Trophoblast cell (in vitro differentiated cells and primary cell): ENCODE measurements at regions not wholly inside any gene's neighbourhood (a gene's known extent, or its start where the extent isn't known, plus 50 kb on each side); places are given as distances from the start of the nearest gene placed in this dataset.
A peak's percentile ranks its signal among the peaks of the same experiment; 100 is the strongest.

Experiments used
- DNase-seq, 2 donors: peaks; one replicate each; pipeline ENCODE4 v3.0.0-alpha.2; 2016
- H2AFZ ChIP-seq: 2 replicates; pipeline ENCODE4 v1.6.1; 2013; ENCODE audit warnings: low read length, moderate library complexity, mild to moderate bottlenecking; ENCODE audit not compliant: insufficient read depth, poor library complexity
- H2AK5ac ChIP-seq: 2 replicates; pipeline ENCODE4 v1.6.1; 2013; ENCODE audit warnings: mild to moderate bottlenecking, low read length
- H2BK120ac ChIP-seq: 2 replicates; pipeline ENCODE4 v1.6.1; 2013; ENCODE audit warnings: low read length, mild to moderate bottlenecking, moderate library complexity; ENCODE audit not compliant: insufficient read depth, poor library complexity
- H2BK12ac ChIP-seq: 2 replicates; pipeline ENCODE4 v1.6.1; 2013; ENCODE audit warnings: mild to moderate bottlenecking, low read length, moderate library complexity
- H2BK5ac ChIP-seq: 2 replicates; pipeline ENCODE4 v1.6.1; 2013; ENCODE audit warnings: low read length, low read depth, moderate library complexity, mild to moderate bottlenecking; ENCODE audit not compliant: poor library complexity
- H3K14ac ChIP-seq: 2 replicates; pipeline ENCODE4 v1.6.1; 2013; ENCODE audit warnings: mild to moderate bottlenecking, low read length
- H3K18ac ChIP-seq: 2 replicates; pipeline ENCODE4 v1.6.1; 2013; ENCODE audit warnings: mild to moderate bottlenecking, low read length
- H3K23ac ChIP-seq: 2 replicates; pipeline ENCODE4 v1.6.1; 2013; ENCODE audit warnings: low read length
- H3K27ac ChIP-seq: 2 replicates; pipeline ENCODE4 v1.5.1; 2013; ENCODE audit warnings: low read depth, mild to moderate bottlenecking, inconsistent platforms, low read length, moderate library complexity
- H3K27me3 ChIP-seq: 2 replicates; pipeline ENCODE4 v1.6.1; 2013; ENCODE audit warnings: inconsistent platforms, mild to moderate bottlenecking, low read length, moderate library complexity; ENCODE audit not compliant: insufficient read depth
- H3K36me3 ChIP-seq, 2 experiments: 1 replicate in 1 of 2; 2 replicates in 1 of 2; pipeline ENCODE4 v1.6.1; 2013; ENCODE audit warnings: low read length in 2 of 2, mild to moderate bottlenecking in 2 of 2, moderate library complexity in 1 of 2; ENCODE audit not compliant: insufficient read depth in 2 of 2, control insufficient read depth in 1 of 2
- H3K4ac ChIP-seq: 2 replicates; pipeline ENCODE4 v1.6.1; 2013; ENCODE audit warnings: low read depth, mild to moderate bottlenecking, low read length, moderate library complexity
- H3K4me1 ChIP-seq, 2 experiments: 1 replicate in 1 of 2; 2 replicates in 1 of 2; pipeline ENCODE4 v1.6.1; 2013; ENCODE audit warnings: low read length in 2 of 2, mild to moderate bottlenecking in 2 of 2, moderate library complexity in 1 of 2; ENCODE audit not compliant: insufficient read depth in 2 of 2, control insufficient read depth in 1 of 2
- H3K4me2 ChIP-seq: 2 replicates; pipeline ENCODE4 v1.6.1; 2013; ENCODE audit warnings: inconsistent platforms, mild to moderate bottlenecking, low read length, moderate library complexity
- H3K4me3 ChIP-seq: 2 replicates; pipeline ENCODE4 v1.5.1; 2013; ENCODE audit warnings: mild to moderate bottlenecking, low read depth, low read length, inconsistent platforms
- H3K79me1 ChIP-seq: one replicate; pipeline ENCODE4 v1.6.1; 2013; ENCODE audit warnings: low read length
- H3K79me2 ChIP-seq: 2 replicates; pipeline ENCODE4 v1.6.1; 2013; ENCODE audit warnings: low read length, mild to moderate bottlenecking; ENCODE audit not compliant: control insufficient read depth, insufficient read depth, poor library complexity
- H3K9ac ChIP-seq: 2 replicates; pipeline ENCODE4 v1.6.1; 2013; ENCODE audit warnings: mild to moderate bottlenecking, low read length
- H3K9me3 ChIP-seq: 2 replicates; pipeline ENCODE4 v1.6.1; 2013; ENCODE audit warnings: low read depth, mild to moderate bottlenecking, control low read depth, inconsistent platforms, low read length; ENCODE audit not compliant: insufficient read depth
- H4K12ac ChIP-seq: 2 replicates; pipeline ENCODE4 v1.6.1; 2013; ENCODE audit warnings: low read depth, mild to moderate bottlenecking, low read length, moderate library complexity
- H4K8ac ChIP-seq: 2 replicates; pipeline ENCODE4 v1.6.1; 2013; ENCODE audit warnings: low read depth, mild to moderate bottlenecking, low read length, moderate library complexity
- H4K91ac ChIP-seq: one replicate; pipeline ENCODE4 v1.6.1; 2013; ENCODE audit warnings: low read depth, mild to moderate bottlenecking, low read length, moderate library complexity
- WGBS: extraction: QIAGEN DNeasy Blood & Tissue Kit; methylation state at CpG from one replicate; pipeline ENCODE4 v1.1.7; 2013; ENCODE audit warnings: missing lambda C conversion rate; ENCODE audit not compliant: insufficient read length, insufficient coverage; ENCODE audit errors: extremely low coverage; 5-methylcytosine and 5-hydroxymethylcytosine counted together

GRCh38 chr5:57853929-57854697, 371.5 kb upstream of the ACTBL2 start:
- Histone ChIP-seq H2BK120ac (no peak overlapping the region), H2AFZ (no peak overlapping the region), H3K4ac (no peak overlapping the region), H3K4me1 (peaks cover 2 to 4% of the 10 kb centered on the region in 2 experiments), H4K91ac (no peak overlapping the region), H3K36me3 (no peaks in the 10 kb centered on the region), H2AK5ac (no peak overlapping the region), H3K9me3 (no peaks in the 10 kb centered on the region), H3K9ac (no peak overlapping the region), H2BK12ac (no peak overlapping the region), H3K14ac (no peak overlapping the region), H4K8ac (no peak overlapping the region), H3K79me2 (no peaks in the 10 kb centered on the region), H3K23ac (no peak overlapping the region), H3K18ac (no peak overlapping the region), H4K12ac (no peak overlapping the region), H3K27me3 (no peaks in the 10 kb centered on the region), H2BK5ac (no peak overlapping the region), H3K4me2 (no peak overlapping the region), H3K4me3 (no peak overlapping the region), H3K79me1 (peaks cover 4% of the 10 kb centered on the region), H3K27ac (no peak overlapping the region)
- no CpG with 5 or more reads among the region's 3 CpGs for WGBS
- DNase-seq, result no peak

- Histone ChIP-seq H3K79me2 (no peaks in the 10 kb centered on the region), H2AFZ (no peak overlapping the region), H4K12ac (no peak overlapping the region), H3K4me3 (no peak overlapping the region), H3K79me1 (no peaks in the 10 kb centered on the region), H3K18ac (no peak overlapping the region), H3K9ac (no peak overlapping the region), H4K8ac (no peak overlapping the region), H3K23ac (no peak overlapping the region), H2BK5ac (no peak overlapping the region), H3K4me2 (no peak overlapping the region), H2BK12ac (no peak overlapping the region), H2AK5ac (no peak overlapping the region), H3K9me3 (no peaks in the 10 kb centered on the region), H3K14ac (no peak overlapping the region), H4K91ac (no peak overlapping the region), H3K36me3 (no peaks in the 10 kb centered on the region), H2BK120ac (no peak overlapping the region), H3K27me3 (no peaks in the 10 kb centered on the region), H3K4ac (no peak overlapping the region), H3K27ac (no peak overlapping the region), H3K4me1 (no peaks in the 10 kb centered on the region)
- DNase-seq, result no peak
- WGBS, result no CpG with 5 or more reads among the region's 1 CpG
These were observed 367.5 kb upstream of the ACTBL2 start for GRCh38 chr5:57850109-57850508.

- Histone ChIP-seq H3K36me3 (no peaks in the 10 kb centered on the region), H3K14ac (no peak overlapping the region), H3K27ac (no peak overlapping the region), H3K4ac (no peak overlapping the region), H2AFZ (no peak overlapping the region), H3K9me3 (no peaks in the 10 kb centered on the region), H3K4me2 (no peak overlapping the region), H3K4me3 (no peak overlapping the region), H3K79me1 (peaks cover 2% of the 10 kb centered on the region), H2AK5ac (no peak overlapping the region), H4K12ac (no peak overlapping the region), H3K23ac (no peak overlapping the region), H2BK120ac (no peak overlapping the region), H2BK5ac (no peak overlapping the region), H3K18ac (no peak overlapping the region), H2BK12ac (peak overlapping the region; percentile 68), H3K9ac (no peak overlapping the region), H4K91ac (no peak overlapping the region), H4K8ac (no peak overlapping the region), H3K27me3 (no peaks in the 10 kb centered on the region), H3K79me2 (no peaks in the 10 kb centered on the region), H3K4me1 (peaks cover 0 to 1% of the 10 kb centered on the region in 2 experiments)
- WGBS, result no CpG with 5 or more reads among the region's 2 CpGs
- DNase-seq, result no peak
These were observed 362.4 kb upstream of the ACTBL2 start for GRCh38 chr5:57845025-57845424.

- Histone ChIP-seq H3K27ac (no peak overlapping the region), H2BK5ac (no peak overlapping the region), H3K4ac (no peak overlapping the region), H3K4me2 (no peak overlapping the region), H3K79me1 (peaks cover 2% of the 10 kb centered on the region), H3K4me3 (no peak overlapping the region), H3K18ac (no peak overlapping the region), H3K9ac (no peak overlapping the region), H3K23ac (no peak overlapping the region), H3K79me2 (no peaks in the 10 kb centered on the region), H2BK120ac (no peak overlapping the region), H3K4me1 (peaks cover 0 to 1% of the 10 kb centered on the region in 2 experiments), H2AFZ (no peak overlapping the region), H4K8ac (no peak overlapping the region), H3K9me3 (no peaks in the 10 kb centered on the region), H4K12ac (no peak overlapping the region), H2AK5ac (no peak overlapping the region), H3K27me3 (no peaks in the 10 kb centered on the region), H3K36me3 (no peaks in the 10 kb centered on the region), H2BK12ac (no peak overlapping the region), H3K14ac (no peak overlapping the region), H4K91ac (no peak overlapping the region)
- DNase-seq, result no peak
- no CpG with 5 or more reads among the region's 2 CpGs for WGBS
These were observed 361.8 kb upstream of the ACTBL2 start for GRCh38 chr5:57844410-57844809.
